K562 (cell line): ENCODE measurements at regions not wholly inside any gene's neighbourhood (a gene's known extent, or its start where the extent isn't known, plus 50 kb on each side); places are given as distances from the start of the nearest gene placed in this dataset.

Experiments used
- ARID3B ChIP-seq: fragments of 250-450 bp; sonication (Bioruptor Pico); IDR thresholded peaks from 2 replicates; pipeline ENCODE4 v1.4.0; 2020; ENCODE audit warnings: borderline replicate concordance
- BDP1 ChIP-seq: IDR thresholded peaks from 3 replicates; pipeline ENCODE4 v1.6.1; 2011; ENCODE audit not compliant: insufficient read length, insufficient read depth
- BRD4 ChIP-seq: fragments of 200-600 bp; sonication (generic); IDR thresholded peaks from 2 replicates; pipeline ENCODE4 v1.6.1; 2017; ENCODE audit warnings: inconsistent platforms
- BRD9 ChIP-seq: fragments of 450-650 bp; IDR thresholded peaks from 2 replicates; pipeline ENCODE4 v1.6.1; 2018; ENCODE audit warnings: low read depth; ENCODE audit not compliant: partially characterized antibody
- CSDE1 ChIP-seq, 2 experiments: fragments of 450-650 bp; IDR thresholded peaks; 2 replicates each; pipeline ENCODE4 v1.6.1; 2016; ENCODE audit warnings: mild to moderate bottlenecking in 1 of 2
- DACH1 ChIP-seq: fragments of 450-650 bp; IDR thresholded peaks from 2 replicates; pipeline ENCODE4 v1.6.1; 2018; ENCODE audit not compliant: partially characterized antibody
- ILF3 ChIP-seq: fragments of 450-650 bp; IDR thresholded peaks from 2 replicates; pipeline ENCODE4 v1.6.1; 2018; ENCODE audit warnings: antibody characterized with exemption, mild to moderate bottlenecking, moderate library complexity, borderline replicate concordance
- MCM5 ChIP-seq: fragments of 450-650 bp; IDR thresholded peaks from 2 replicates; pipeline ENCODE4 v1.6.1; 2016; ENCODE audit warnings: low read depth
- MECOM ChIP-seq: fragments of 250-450 bp; sonication (Bioruptor Pico); IDR thresholded peaks from 2 replicates; pipeline ENCODE4 v1.8.0; 2022; ENCODE audit warnings: inconsistent platforms
- MEF2D ChIP-seq: conservative IDR thresholded peaks from 2 replicates; pipeline ENCODE4 v1.6.1; 2016; ENCODE audit warnings: low read depth, missing genetic modification characterization, missing compliant biosample characterization
- NFIX ChIP-seq: fragments of 250-450 bp; sonication (Bioruptor Pico); IDR thresholded peaks from 2 replicates; pipeline ENCODE4 v1.4.0; 2020; ENCODE audit warnings: low read depth, mild to moderate bottlenecking, moderate library complexity
- RBM39 ChIP-seq: fragments of 200-400 bp; formaldehyde crosslinking; optimal IDR thresholded peaks from 2 replicates; pipeline ENCODE3; 2018; ENCODE audit warnings: low read depth, low read length
- SMARCB1 ChIP-seq: IDR thresholded peaks from 2 replicates; pipeline ENCODE4 v1.6.1; 2011; ENCODE audit warnings: improper control_type of control experiment, low read depth; ENCODE audit not compliant: insufficient read length
- TAF1 ChIP-seq: IDR thresholded peaks from 2 replicates; pipeline ENCODE4 v1.6.1; 2011; ENCODE audit warnings: mild to moderate bottlenecking, low read length, moderate library complexity; ENCODE audit not compliant: insufficient read depth, control insufficient read depth, severe bottlenecking; ENCODE audit errors: extremely low read depth
- TCF7 ChIP-seq: sonication (generic); IDR thresholded peaks from 2 replicates; pipeline ENCODE4 v1.6.1; 2016; ENCODE audit warnings: antibody characterized with exemption, borderline replicate concordance
- TRIM28 ChIP-seq: fragments of 450-650 bp; IDR thresholded peaks from 2 replicates; pipeline ENCODE4 v1.6.1; 2017
- YY1 ChIP-seq, 3 experiments: IDR thresholded peaks; 2 replicates each; pipeline ENCODE4 v1.6.1; 2011; ENCODE audit warnings: low read length in 2 of 3, mild to moderate bottlenecking in 2 of 3, moderate library complexity in 2 of 3, borderline replicate concordance in 1 of 3, control low read depth in 1 of 3, low read depth in 1 of 3; ENCODE audit not compliant: insufficient read depth in 3 of 3, insufficient replicate concordance in 2 of 3, control insufficient read depth in 1 of 3, insufficient read length in 1 of 3; ENCODE audit errors: extremely low read depth in 1 of 3
- ZNF175 ChIP-seq: fragments of 200-800 bp; sonication (Bioruptor generic); IDR thresholded peaks from 2 replicates; pipeline ENCODE4 v1.6.1; 2016; ENCODE audit warnings: low read depth, mild to moderate bottlenecking, missing genetic modification characterization, missing compliant biosample characterization
- ZNF274 ChIP-seq: IDR thresholded peaks from 2 replicates; pipeline ENCODE4 v1.6.1; 2011; ENCODE audit warnings: low read depth, mild to moderate bottlenecking, low read length, moderate library complexity, borderline replicate concordance
- ZNF311 ChIP-seq: fragments of 250-450 bp; sonication (Bioruptor Pico); IDR thresholded peaks from 2 replicates; pipeline ENCODE4 v1.4.0; 2020; ENCODE audit warnings: mild to moderate bottlenecking, moderate library complexity
- ZNF436 ChIP-seq: fragments of 250-450, 450-650 bp; sonication (Bioruptor Pico); formaldehyde crosslinking; IDR thresholded peaks from 2 replicates; pipeline ENCODE4 v1.7.0; 2020; ENCODE audit warnings: mild to moderate bottlenecking
- ZNF583 ChIP-seq: fragments of 250-450 bp; sonication (Bioruptor Pico); IDR thresholded peaks from 2 replicates; pipeline ENCODE4 v1.4.0; 2020
- ZNF639 ChIP-seq, 2 experiments: fragments of 200-800 bp in 1 of 2; sonication (Bioruptor generic) in 1 of 2; sonication (generic) in 1 of 2; formaldehyde crosslinking in 1 of 2; IDR thresholded peaks in 1 of 2; conservative IDR thresholded peaks in 1 of 2; 2 replicates each; pipeline versions ENCODE4 v1.5.0 to v1.6.1; 2016 to 2020; ENCODE audit warnings: missing compliant biosample characterization in 1 of 2, missing genetic modification characterization in 1 of 2, missing genetic modification reagents in 1 of 2
- ZSCAN29 ChIP-seq: fragments of 450-650 bp; IDR thresholded peaks from 2 replicates; pipeline ENCODE4 v1.6.1; 2017

GRCh38 chr9:129460323-129461261 is 160.3 kb downstream of the C9orf50 start (continued):
- TF ChIP-seq BRD4 (peak; percentile 77; the same call in 1 of the 2 replicates), ZSCAN29 (no peak), ZNF436 (no peak), SMARCB1 (no peak), ZNF274 (no peak), ZNF583 (CRISPR knock-in tag) (peak; percentile 63; the same call in 1 of the 2 replicates), CSDE1 (IDR thresholded peaks at IDR 0.05) (peak in 1 of 2 experiments; percentile 35; a peak in 1 of 4 replicates), DACH1 (peak; percentile 81), YY1 (IDR thresholded peaks at IDR 0.05; ENCODE audit: borderline replicate concordance in 1 of 3, control insufficient read depth in 1 of 3, extremely low read depth in 1 of 3, insufficient read depth in 3 of 3, insufficient read length in 1 of 3, insufficient replicate concordance in 2 of 3, low read depth in 1 of 3, low read length in 2 of 3) (peak in 2 of 3 experiments; percentile 62 to 67), BRD9 (peak; percentile 77), ZNF175 (CRISPR knock-in tag) (peak; percentile 68; the same call in 1 of the 2 replicates), MCM5 (no peak), TAF1 (peak; percentile 32), RBM39 (no peak), TCF7 (no peak), NFIX (CRISPR knock-in tag) (no peak), ZNF639 (CRISPR knock-in tag; conservative IDR thresholded peaks at IDR 0.05 in 1 of 2, IDR thresholded peaks at IDR 0.05 in 1 of 2) (peak in 1 of 2 experiments; percentile 60; a peak in 1 of 4 replicates), MEF2D (tag) (no peak), ZNF311 (CRISPR knock-in tag) (0 out of 2 replicates have a peak, but pooled peaks have one; percentile 47), ARID3B (CRISPR knock-in tag) (0 out of 2 replicates have a peak, but pooled peaks have one; percentile 42), BDP1 (no peak), MECOM (CRISPR knock-in tag) (0 out of 2 replicates have a peak, but pooled peaks have one; percentile 32), ILF3 (no peak), TRIM28 (no peak)
